ENCODE measurements at regions not wholly inside any gene's neighbourhood (a gene's known extent, or its start where the extent isn't known, plus 50 kb on each side); places are given as distances from the start of the nearest gene placed in this dataset.

DNA sequence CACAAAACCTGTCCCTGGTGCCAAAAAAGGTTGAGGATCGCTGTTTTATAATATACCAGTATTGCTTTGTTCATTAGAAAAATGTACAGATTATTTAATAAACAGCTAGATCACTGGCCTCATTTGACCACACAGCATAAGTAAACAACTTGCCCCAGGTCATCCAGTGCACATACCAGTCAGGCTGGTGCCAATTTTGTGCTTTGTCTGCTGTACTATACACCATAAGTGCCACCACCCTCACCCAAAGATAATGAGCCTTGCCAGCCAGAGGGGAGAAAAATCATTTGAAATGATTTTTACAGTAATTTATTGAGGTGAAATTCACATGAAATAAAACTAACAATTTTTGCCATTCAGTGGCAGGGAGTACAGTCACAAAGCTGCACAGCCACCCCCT, 202.2 kb upstream of the TWIST2 start:
- no peak overlapping the region for H3K9ac ChIP-seq (ENCODE audit: insufficient read depth in 1 of 2, low read length in 2 of 2)
- H3K27me3 ChIP-seq (ENCODE audit: control insufficient read depth in 3 of 3, insufficient read depth in 3 of 3, low read length in 2 of 3): no peaks in the 10 kb centered on the region
- 90 to 97% methylated on average over 1 of the region's 1 CpG for WGBS, 2 donors
- DNase-seq (no peak), ATAC-seq (ENCODE audit: insufficient read depth, low FRiP score) (no peak)
- H3K36me3 ChIP-seq (ENCODE audit: control insufficient read depth in 4 of 4, insufficient read depth in 4 of 4, low read length in 4 of 4): no peaks in the 10 kb centered on the region
- H3K4me1 ChIP-seq (ENCODE audit: control insufficient read depth in 5 of 5, insufficient read depth in 5 of 5, low read length in 5 of 5): peaks cover 0 to 6% (median 0%) of the 10 kb centered on the region in 5 donors
- no peak overlapping the region for H3K27ac ChIP-seq (ENCODE audit: low read depth in 1 of 2, low read length in 1 of 2)
- H3K9me3 ChIP-seq (ENCODE audit: control insufficient read depth in 4 of 4, insufficient read depth in 3 of 4, low read length in 3 of 4): no peaks in the 10 kb centered on the region
- TF ChIP-seq, protein P1, sequence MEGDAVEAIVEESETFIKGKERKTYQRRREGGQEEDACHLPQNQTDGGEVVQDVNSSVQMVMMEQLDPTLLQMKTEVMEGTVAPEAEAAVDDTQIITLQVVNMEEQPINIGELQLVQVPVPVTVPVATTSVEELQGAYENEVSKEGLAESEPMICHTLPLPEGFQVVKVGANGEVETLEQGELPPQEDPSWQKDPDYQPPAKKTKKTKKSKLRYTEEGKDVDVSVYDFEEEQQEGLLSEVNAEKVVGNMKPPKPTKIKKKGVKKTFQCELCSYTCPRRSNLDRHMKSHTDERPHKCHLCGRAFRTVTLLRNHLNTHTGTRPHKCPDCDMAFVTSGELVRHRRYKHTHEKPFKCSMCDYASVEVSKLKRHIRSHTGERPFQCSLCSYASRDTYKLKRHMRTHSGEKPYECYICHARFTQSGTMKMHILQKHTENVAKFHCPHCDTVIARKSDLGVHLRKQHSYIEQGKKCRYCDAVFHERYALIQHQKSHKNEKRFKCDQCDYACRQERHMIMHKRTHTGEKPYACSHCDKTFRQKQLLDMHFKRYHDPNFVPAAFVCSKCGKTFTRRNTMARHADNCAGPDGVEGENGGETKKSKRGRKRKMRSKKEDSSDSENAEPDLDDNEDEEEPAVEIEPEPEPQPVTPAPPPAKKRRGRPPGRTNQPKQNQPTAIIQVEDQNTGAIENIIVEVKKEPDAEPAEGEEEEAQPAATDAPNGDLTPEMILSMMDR (IDR thresholded peaks at IDR 0.05; ENCODE audit: control extremely low read depth, extremely low read depth): no peak
- H3K4me3 ChIP-seq: no peak overlapping the region

DNA sequence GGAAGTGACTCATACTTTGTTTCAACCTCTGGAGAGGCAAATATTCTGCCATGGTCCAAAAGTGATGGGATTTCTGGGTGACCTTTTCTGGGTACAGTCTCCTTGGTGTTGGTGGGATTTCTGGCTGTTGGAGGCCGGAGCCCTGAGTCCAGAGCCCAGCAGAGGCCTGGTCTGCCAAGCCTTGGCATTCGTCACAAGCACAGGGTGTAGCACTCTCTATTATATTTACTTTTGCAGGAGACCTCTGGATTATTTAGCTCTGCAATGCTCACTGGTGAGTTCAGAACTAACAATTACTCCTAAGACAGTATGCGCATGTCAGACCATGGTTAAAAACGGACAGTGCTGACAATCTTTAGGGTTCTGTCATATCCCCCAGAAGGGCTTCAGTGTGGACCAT, 201.6 kb upstream of the TWIST2 start:
- H3K27ac ChIP-seq (ENCODE audit: low read depth in 1 of 2, low read length in 1 of 2): no peak overlapping the region
- ATAC-seq (ENCODE audit: insufficient read depth, low FRiP score) (no peak), DNase-seq (no peak)
- TF ChIP-seq, protein P1 (IDR thresholded peaks at IDR 0.05; ENCODE audit: control extremely low read depth, extremely low read depth): no peak
- H3K9me3 ChIP-seq (ENCODE audit: control insufficient read depth in 4 of 4, insufficient read depth in 3 of 4, low read length in 3 of 4): no peaks in the 10 kb centered on the region
- peaks cover 0 to 6% (median 0%) of the 10 kb centered on the region in 5 donors for H3K4me1 ChIP-seq (ENCODE audit: control insufficient read depth in 5 of 5, insufficient read depth in 5 of 5, low read length in 5 of 5)
- no peak overlapping the region for H3K4me3 ChIP-seq
- no peaks in the 10 kb centered on the region for H3K36me3 ChIP-seq (ENCODE audit: control insufficient read depth in 4 of 4, insufficient read depth in 4 of 4, low read length in 4 of 4)
- no peak overlapping the region for H3K9ac ChIP-seq (ENCODE audit: insufficient read depth in 1 of 2, low read length in 2 of 2)
- WGBS, 2 donors: 64 to 88% methylated on average over 4 of the region's 4 CpGs
- H3K27me3 ChIP-seq (ENCODE audit: control insufficient read depth in 3 of 3, insufficient read depth in 3 of 3, low read length in 2 of 3): no peaks in the 10 kb centered on the region

DNA sequence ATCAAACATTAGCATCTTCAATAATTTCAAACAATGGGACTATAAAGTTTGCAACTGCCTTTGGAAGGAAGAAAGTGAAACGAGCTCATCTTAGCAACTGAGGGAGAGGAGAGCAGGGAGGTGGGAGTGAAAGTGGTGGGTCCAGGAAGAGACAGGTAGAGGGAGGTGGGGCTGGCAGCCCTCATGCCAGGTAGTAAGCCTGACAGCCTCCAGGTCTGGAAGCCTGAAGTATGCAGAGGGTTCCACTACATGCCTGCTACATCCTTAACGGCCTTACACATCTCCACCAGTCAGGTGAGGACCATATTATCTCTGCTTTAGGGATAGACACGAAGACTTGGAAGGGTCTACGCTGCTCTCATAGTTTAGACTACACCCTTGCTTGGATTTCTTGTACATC, 201.1 kb upstream of the TWIST2 start:
- Histone ChIP-seq H3K9ac (ENCODE audit: insufficient read depth in 1 of 2, low read length in 2 of 2) (no peak overlapping the region), H3K27me3 (ENCODE audit: control insufficient read depth in 3 of 3, insufficient read depth in 3 of 3, low read length in 2 of 3) (no peaks in the 10 kb centered on the region), H3K27ac (ENCODE audit: low read depth in 1 of 2, low read length in 1 of 2) (no peak overlapping the region), H3K4me1 (ENCODE audit: control insufficient read depth in 5 of 5, insufficient read depth in 5 of 5, low read length in 5 of 5) (peaks cover 0 to 6% (median 0%) of the 10 kb centered on the region in 5 donors), H3K36me3 (ENCODE audit: control insufficient read depth in 4 of 4, insufficient read depth in 4 of 4, low read length in 4 of 4) (no peaks in the 10 kb centered on the region), H3K4me3 (no peak overlapping the region), H3K9me3 (ENCODE audit: control insufficient read depth in 4 of 4, insufficient read depth in 3 of 4, low read length in 3 of 4) (no peaks in the 10 kb centered on the region)
- WGBS, 2 donors: 84 to 89% methylated on average over 4 of the region's 4 CpGs
- TF ChIP-seq, protein P1 (IDR thresholded peaks at IDR 0.05; ENCODE audit: control extremely low read depth, extremely low read depth): no peak
- ATAC-seq (ENCODE audit: insufficient read depth, low FRiP score) (no peak), DNase-seq (no peak)

DNA sequence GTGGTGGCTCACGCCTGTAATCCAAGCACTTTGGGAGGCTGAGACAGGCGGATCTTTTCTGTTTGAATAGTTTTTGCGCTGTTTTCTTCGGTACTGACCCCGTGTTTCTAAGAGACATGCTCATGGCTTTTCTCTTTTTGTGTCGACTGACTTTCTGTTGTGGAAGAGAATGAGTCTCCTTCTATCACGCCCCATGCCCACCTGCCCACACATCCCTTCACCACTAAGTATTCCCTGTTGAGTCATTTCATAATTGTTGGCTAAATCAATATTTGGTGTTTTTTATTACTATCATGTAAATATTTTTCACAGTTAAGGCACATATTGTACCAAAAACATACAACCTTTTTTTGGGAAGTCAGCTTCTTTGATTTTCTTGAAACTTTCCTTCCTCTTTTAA, 198.8 kb upstream of the TWIST2 start:
- no peak for ATAC-seq (ENCODE audit: insufficient read depth, low FRiP score)
- Histone ChIP-seq H3K9ac (ENCODE audit: insufficient read depth in 1 of 2, low read length in 2 of 2) (no peak overlapping the region), H3K36me3 (ENCODE audit: control insufficient read depth in 4 of 4, insufficient read depth in 4 of 4, low read length in 4 of 4) (no peaks in the 10 kb centered on the region), H3K4me3 (no peak overlapping the region), H3K27ac (ENCODE audit: low read depth in 1 of 2, low read length in 1 of 2) (no peak overlapping the region), H3K4me1 (ENCODE audit: control insufficient read depth in 5 of 5, insufficient read depth in 5 of 5, low read length in 5 of 5) (peaks cover 0 to 6% (median 0%) of the 10 kb centered on the region in 5 donors), H3K27me3 (ENCODE audit: control insufficient read depth in 3 of 3, insufficient read depth in 3 of 3, low read length in 2 of 3) (no peaks in the 10 kb centered on the region), H3K9me3 (ENCODE audit: control insufficient read depth in 4 of 4, insufficient read depth in 3 of 4, low read length in 3 of 4) (peaks cover 0 to 2% (median 0%) of the 10 kb centered on the region in 4 donors)
- no peak for DNase-seq
- TF ChIP-seq, protein P1 (IDR thresholded peaks at IDR 0.05; ENCODE audit: control extremely low read depth, extremely low read depth): no peak
- 91 to 95% methylated on average over 7 of the region's 7 CpGs for WGBS, 2 donors
